Keratinocyte (primary cell): ENCODE measurements at regions not wholly inside any gene's neighbourhood (a gene's known extent, or its start where the extent isn't known, plus 50 kb on each side); places are given as distances from the start of the nearest gene placed in this dataset.

Source experiments
- CTCF ChIP-seq, 3 experiments: IDR thresholded peaks in 1 of 3; conservative IDR thresholded peaks in 1 of 3; optimal IDR thresholded peaks in 1 of 3; 2 replicates in 2 of 3; 3 replicates in 1 of 3; pipeline versions ENCODE3 to v1.5.1; 2011; ENCODE audit warnings: low read length in 3 of 3, mild to moderate bottlenecking in 3 of 3, moderate library complexity in 2 of 3, control low read depth in 1 of 3, inconsistent platforms in 1 of 3; ENCODE audit not compliant: insufficient read depth in 2 of 3; ENCODE audit errors: extremely low read depth in 1 of 3
- EZH2 ChIP-seq: IDR thresholded peaks from one replicate; pipeline ENCODE4 v1.6.1; 2012; ENCODE audit warnings: inconsistent platforms, mild to moderate bottlenecking, low read length, moderate library complexity

GRCh38 chr2:7858624-7859023 is 823.2 kb upstream of the ID2 start:
- TF ChIP-seq CTCF (optimal IDR thresholded peaks at IDR 0.05 in 1 of 3, IDR thresholded peaks at IDR 0.05 in 1 of 3, conservative IDR thresholded peaks at IDR 0.05 in 1 of 3; ENCODE audit: extremely low read depth in 1 of 3, insufficient read depth in 2 of 3, low read length in 3 of 3) (no peak), EZH2 (no peak)
